ENCODE measurements at regions not wholly inside any gene's neighbourhood (a gene's known extent, or its start where the extent isn't known, plus 50 kb on each side); places are given as distances from the start of the nearest gene placed in this dataset.
A peak's percentile ranks its signal among the peaks of the same experiment; 100 is the strongest.

DNA sequence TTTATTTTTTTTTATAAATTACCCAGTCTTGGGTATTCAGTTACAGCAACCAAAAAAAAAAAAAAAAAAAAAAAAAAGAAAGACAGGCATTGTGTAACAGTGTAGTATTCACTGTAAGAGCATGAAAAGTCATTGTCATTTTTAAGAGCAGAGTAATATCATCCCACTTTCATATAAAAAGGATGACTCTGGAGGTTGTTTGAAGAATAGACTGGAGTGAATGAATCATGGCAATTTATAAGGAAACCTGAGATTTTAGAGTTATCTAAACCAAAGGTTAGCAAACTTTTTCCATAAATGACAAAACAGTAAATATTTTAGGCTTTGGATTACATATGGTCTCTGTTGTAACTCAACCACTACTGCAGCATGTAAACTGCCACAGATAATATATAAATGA lies 794.9 kb downstream of the NTRK3 start:
- H3K4me3 ChIP-seq (replicated peaks in 1 of 4; ENCODE audit: control extremely low read depth in 1 of 4, insufficient read depth in 1 of 4, low read depth in 3 of 4, low read length in 4 of 4) = no peak overlapping the region
- H4K20me1 ChIP-seq (ENCODE audit: control insufficient read depth, extremely low read depth, insufficient read depth, low read length) = no peaks in the 10 kb centered on the region
- no peak overlapping the region for H2AFZ ChIP-seq (ENCODE audit: low read length)
- H3K9me3 ChIP-seq (ENCODE audit: control insufficient read depth, insufficient read depth, low read depth, low read length) = no peaks in the 10 kb centered on the region
- H3K79me2 ChIP-seq (ENCODE audit: control insufficient read depth, insufficient read depth, low read length) = no peaks in the 10 kb centered on the region
- no peak for DNase-seq (ENCODE audit: low read depth in 2 of 2)
- H3K36me3 ChIP-seq (ENCODE audit: control insufficient read depth, insufficient read depth, low read length) = no peaks in the 10 kb centered on the region
- TF ChIP-seq EZH2 (IDR thresholded peaks at IDR 0.05; ENCODE audit: low read length, missing control alignments) = no peak
- TF ChIP-seq, protein P1, sequence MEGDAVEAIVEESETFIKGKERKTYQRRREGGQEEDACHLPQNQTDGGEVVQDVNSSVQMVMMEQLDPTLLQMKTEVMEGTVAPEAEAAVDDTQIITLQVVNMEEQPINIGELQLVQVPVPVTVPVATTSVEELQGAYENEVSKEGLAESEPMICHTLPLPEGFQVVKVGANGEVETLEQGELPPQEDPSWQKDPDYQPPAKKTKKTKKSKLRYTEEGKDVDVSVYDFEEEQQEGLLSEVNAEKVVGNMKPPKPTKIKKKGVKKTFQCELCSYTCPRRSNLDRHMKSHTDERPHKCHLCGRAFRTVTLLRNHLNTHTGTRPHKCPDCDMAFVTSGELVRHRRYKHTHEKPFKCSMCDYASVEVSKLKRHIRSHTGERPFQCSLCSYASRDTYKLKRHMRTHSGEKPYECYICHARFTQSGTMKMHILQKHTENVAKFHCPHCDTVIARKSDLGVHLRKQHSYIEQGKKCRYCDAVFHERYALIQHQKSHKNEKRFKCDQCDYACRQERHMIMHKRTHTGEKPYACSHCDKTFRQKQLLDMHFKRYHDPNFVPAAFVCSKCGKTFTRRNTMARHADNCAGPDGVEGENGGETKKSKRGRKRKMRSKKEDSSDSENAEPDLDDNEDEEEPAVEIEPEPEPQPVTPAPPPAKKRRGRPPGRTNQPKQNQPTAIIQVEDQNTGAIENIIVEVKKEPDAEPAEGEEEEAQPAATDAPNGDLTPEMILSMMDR (conservative IDR thresholded peaks at IDR 0.05 in 1 of 2, IDR thresholded peaks at IDR 0.05 in 1 of 2; ENCODE audit: low read depth in 1 of 2, low read length in 2 of 2) = no peak
- H3K27ac ChIP-seq (ENCODE audit: insufficient read depth, low read length) = no peak overlapping the region
- H3K4me2 ChIP-seq (ENCODE audit: extremely low read depth, insufficient read depth, low read length) = no peak overlapping the region
- no peaks in the 10 kb centered on the region for H3K4me1 ChIP-seq (ENCODE audit: control insufficient read depth, extremely low read depth, insufficient read depth, low read length)
- no peak overlapping the region for H3K9ac ChIP-seq (ENCODE audit: insufficient read depth, low read length)
- no peaks in the 10 kb centered on the region for H3K27me3 ChIP-seq (ENCODE audit: control insufficient read depth, insufficient read depth, low read length)

DNA sequence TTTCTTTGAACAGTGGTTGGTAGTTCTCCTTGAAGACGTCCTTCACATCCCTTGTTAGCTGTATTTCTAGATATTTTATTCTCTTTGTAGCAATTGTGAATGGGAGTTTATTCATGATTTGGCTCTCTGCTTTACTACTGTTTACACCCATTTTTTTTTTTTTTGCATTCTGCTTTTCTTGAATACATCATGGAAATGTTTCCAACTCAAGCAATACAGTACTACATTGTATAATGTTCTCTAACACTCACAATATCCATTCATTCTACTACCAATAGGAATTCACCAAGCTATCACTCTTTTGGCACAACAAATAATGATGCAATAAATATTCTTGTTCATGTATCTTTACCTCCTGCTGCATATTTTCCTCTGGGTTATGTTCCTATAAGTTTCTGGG lies 801.7 kb downstream of the NTRK3 start:
- no peak for DNase-seq (ENCODE audit: low read depth in 2 of 2)
- Histone ChIP-seq H3K9me3 (ENCODE audit: control insufficient read depth, insufficient read depth, low read depth, low read length) (no peaks in the 10 kb centered on the region), H3K27ac (ENCODE audit: insufficient read depth, low read length) (no peak overlapping the region), H3K4me3 (replicated peaks in 1 of 4; ENCODE audit: control extremely low read depth in 1 of 4, insufficient read depth in 1 of 4, low read depth in 3 of 4, low read length in 4 of 4) (no peak overlapping the region), H2AFZ (ENCODE audit: low read length) (no peak overlapping the region), H3K4me1 (ENCODE audit: control insufficient read depth, extremely low read depth, insufficient read depth, low read length) (no peaks in the 10 kb centered on the region), H3K36me3 (ENCODE audit: control insufficient read depth, insufficient read depth, low read length) (no peaks in the 10 kb centered on the region), H4K20me1 (ENCODE audit: control insufficient read depth, extremely low read depth, insufficient read depth, low read length) (no peaks in the 10 kb centered on the region), H3K79me2 (ENCODE audit: control insufficient read depth, insufficient read depth, low read length) (no peaks in the 10 kb centered on the region), H3K9ac (ENCODE audit: insufficient read depth, low read length) (no peak overlapping the region), H3K4me2 (ENCODE audit: extremely low read depth, insufficient read depth, low read length) (no peak overlapping the region), H3K27me3 (ENCODE audit: control insufficient read depth, insufficient read depth, low read length) (no peaks in the 10 kb centered on the region)
- TF ChIP-seq, protein P1 (conservative IDR thresholded peaks at IDR 0.05 in 1 of 2, IDR thresholded peaks at IDR 0.05 in 1 of 2; ENCODE audit: low read depth in 1 of 2, low read length in 2 of 2) = no peak
- no peak for TF ChIP-seq EZH2 (IDR thresholded peaks at IDR 0.05; ENCODE audit: low read length, missing control alignments)

DNA sequence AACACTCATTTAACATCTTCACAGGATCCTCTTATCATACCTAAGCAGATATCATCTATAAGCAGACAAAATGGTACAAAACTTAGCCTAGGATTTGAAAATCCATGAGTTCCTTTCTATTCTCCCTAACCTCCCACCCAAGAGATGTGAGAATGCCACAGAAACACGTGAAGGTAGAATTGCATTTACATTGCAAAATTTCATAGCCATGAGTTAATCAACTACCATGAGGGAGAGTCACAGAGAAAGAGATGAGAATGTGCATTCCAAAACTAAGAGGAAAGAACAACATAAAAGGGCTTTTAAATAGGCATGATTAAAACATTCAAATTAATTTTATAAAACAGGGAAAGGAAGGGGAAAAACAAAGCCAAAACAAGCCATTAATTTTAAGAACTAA lies 806.2 kb downstream of the NTRK3 start:
- DNase-seq (ENCODE audit: low read depth in 2 of 2) = peak in 1 of 2 donors; percentile 11

More for the DNA sequence above, 806.2 kb downstream of the NTRK3 start:
- H4K20me1 ChIP-seq (ENCODE audit: control insufficient read depth, extremely low read depth, insufficient read depth, low read length) = no peaks in the 10 kb centered on the region
- TF ChIP-seq, protein P1 (conservative IDR thresholded peaks at IDR 0.05 in 1 of 2, IDR thresholded peaks at IDR 0.05 in 1 of 2; ENCODE audit: low read depth in 1 of 2, low read length in 2 of 2) = no peak
- TF ChIP-seq EZH2 (IDR thresholded peaks at IDR 0.05; ENCODE audit: low read length, missing control alignments) = no peak
- H3K4me1 ChIP-seq (ENCODE audit: control insufficient read depth, extremely low read depth, insufficient read depth, low read length) = no peaks in the 10 kb centered on the region
- H3K4me3 ChIP-seq (replicated peaks in 1 of 4; ENCODE audit: control extremely low read depth in 1 of 4, insufficient read depth in 1 of 4, low read depth in 3 of 4, low read length in 4 of 4) = no peak overlapping the region
- no peaks in the 10 kb centered on the region for H3K36me3 ChIP-seq (ENCODE audit: control insufficient read depth, insufficient read depth, low read length)
- H2AFZ ChIP-seq (ENCODE audit: low read length) = no peak overlapping the region
- no peaks in the 10 kb centered on the region for H3K9me3 ChIP-seq (ENCODE audit: control insufficient read depth, insufficient read depth, low read depth, low read length)
- H3K27ac ChIP-seq (ENCODE audit: insufficient read depth, low read length) = no peak overlapping the region
- H3K9ac ChIP-seq (ENCODE audit: insufficient read depth, low read length) = no peak overlapping the region
- no peaks in the 10 kb centered on the region for H3K79me2 ChIP-seq (ENCODE audit: control insufficient read depth, insufficient read depth, low read length)
- H3K4me2 ChIP-seq (ENCODE audit: extremely low read depth, insufficient read depth, low read length) = no peak overlapping the region
- no peaks in the 10 kb centered on the region for H3K27me3 ChIP-seq (ENCODE audit: control insufficient read depth, insufficient read depth, low read length)
